HL-60 (cell line): ENCODE measurements at regions not wholly inside any gene's neighbourhood (a gene's known extent, or its start where the extent isn't known, plus 50 kb on each side); places are given as distances from the start of the nearest gene placed in this dataset.

ENCODE experiments used
- DNase-seq, 2 experiments: peaks; one replicate each; pipeline ENCODE4 v3.0.0-alpha.2; 2010 to 2020; ENCODE audit warnings: low read depth in 1 of 2, low spot score in 1 of 2
- H3K27ac ChIP-seq: fragments of 250-450 bp; sonication (Bioruptor Pico); replicated peaks from 2 replicates; pipeline ENCODE4 v1.5.1; 2020; ENCODE audit warnings: mild to moderate bottlenecking, moderate library complexity
- H3K27me3 ChIP-seq: fragments of 250-450 bp; sonication (Bioruptor Pico); 2 replicates; pipeline ENCODE4 v1.5.1; 2021; ENCODE audit warnings: mild to moderate bottlenecking, moderate library complexity; ENCODE audit not compliant: insufficient read depth, poor library complexity, severe bottlenecking
- H3K4me3 ChIP-seq: replicated peaks from 2 replicates; pipeline ENCODE4 v1.5.1; 2011; ENCODE audit warnings: mild to moderate bottlenecking, control low read depth, low read length; ENCODE audit not compliant: insufficient read depth
- CTCF ChIP-seq: IDR thresholded peaks from one replicate; pipeline ENCODE4 v1.5.1; 2011; ENCODE audit warnings: low read length, control low read depth, inconsistent platforms; ENCODE audit not compliant: insufficient read depth
- GABPA ChIP-seq: IDR thresholded peaks from 2 replicates; pipeline ENCODE4 v1.6.1; 2012; ENCODE audit warnings: low read depth
- POLR2AphosphoS5 ChIP-seq: IDR thresholded peaks from 2 replicates; pipeline ENCODE4 v1.6.1; 2012; ENCODE audit warnings: low read depth
- REST ChIP-seq: IDR thresholded peaks from 2 replicates; pipeline ENCODE4 v1.6.1; 2012; ENCODE audit warnings: low read depth; ENCODE audit not compliant: insufficient replicate concordance
- SPI1 ChIP-seq: IDR thresholded peaks from 2 replicates; pipeline ENCODE4 v1.6.1; 2012; ENCODE audit warnings: low read depth, mild to moderate bottlenecking, borderline replicate concordance

GRCh38 chr12:20260851-20261250 is 107.5 kb upstream of the PDE3A start:
- Histone ChIP-seq H3K27ac (no peak overlapping the region), H3K27me3 (no peaks in the 10 kb centered on the region), H3K4me3 (no peak overlapping the region)
- TF ChIP-seq CTCF (no peak), POLR2AphosphoS5 (no peak), SPI1 (peak; percentile 74), GABPA (no peak), REST (no peak)
- no peak for DNase-seq

GRCh38 chr12:20262119-20262518 is 106.2 kb upstream of the PDE3A start:
- no peak for TF ChIP-seq POLR2AphosphoS5
- no peak for TF ChIP-seq REST
- TF ChIP-seq GABPA = no peak
- no peak for TF ChIP-seq SPI1
- TF ChIP-seq CTCF = no peak
- Histone ChIP-seq H3K4me3 (no peak overlapping the region), H3K27me3 (no peaks in the 10 kb centered on the region), H3K27ac (no peak overlapping the region)
- no peak for DNase-seq

- no peak for DNase-seq
- Histone ChIP-seq H3K4me3 (no peak overlapping the region), H3K27ac (no peak overlapping the region), H3K27me3 (no peaks in the 10 kb centered on the region)
- no peak for TF ChIP-seq REST
- no peak for TF ChIP-seq CTCF
- no peak for TF ChIP-seq GABPA
- no peak for TF ChIP-seq SPI1
- TF ChIP-seq POLR2AphosphoS5 = no peak
Observed at GRCh38 chr12:20264026-20264425, 104.3 kb upstream of the PDE3A start.
